ENCODE measurements at regions not wholly inside any gene's neighbourhood (a gene's known extent, or its start where the extent isn't known, plus 50 kb on each side); places are given as distances from the start of the nearest gene placed in this dataset.

GRCh38 chr5:74099538-74100267 lies 473.7 kb downstream of the ARHGEF28 start:
- TF ChIP-seq CTCF (IDR thresholded peaks at IDR 0.05) (no peak), POLR2A (IDR thresholded peaks at IDR 0.05) (no peak)

All from testis (tissue), 2 donors.